C4-2B (cell line): ENCODE measurements at regions not wholly inside any gene's neighbourhood (a gene's known extent, or its start where the extent isn't known, plus 50 kb on each side); places are given as distances from the start of the nearest gene placed in this dataset.
"Not testable (repeated sequence)": the region's sequence is repeated elsewhere in the genome, so short reads cannot be mapped to it uniquely, and the experiment has no call there.

Experiments used
- H3K27ac ChIP-seq: fragments of 450-650 bp; 2 replicates; pipeline ENCODE4 v1.5.1; 2017

DNA sequence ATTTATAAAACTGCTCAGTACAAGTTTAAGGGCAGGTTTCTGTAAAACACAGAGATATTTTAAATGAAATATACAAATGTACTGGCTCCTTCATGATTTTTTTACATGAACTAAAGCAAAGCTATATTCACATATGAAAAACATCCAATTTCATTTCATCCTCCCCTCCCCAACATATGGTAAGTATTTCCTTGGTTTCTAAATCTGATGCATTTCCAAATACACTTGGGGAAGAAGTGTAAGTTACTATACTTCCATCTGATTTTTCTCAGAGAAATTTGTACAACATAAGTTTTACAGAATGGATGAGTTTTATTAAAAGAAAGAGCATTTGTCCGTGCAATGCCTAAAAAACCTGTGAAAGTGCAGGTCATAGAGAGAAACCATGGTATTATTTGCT is 109.0 kb upstream of the POMZP3 start:
- H3K27ac ChIP-seq = not testable (repeated sequence)

DNA sequence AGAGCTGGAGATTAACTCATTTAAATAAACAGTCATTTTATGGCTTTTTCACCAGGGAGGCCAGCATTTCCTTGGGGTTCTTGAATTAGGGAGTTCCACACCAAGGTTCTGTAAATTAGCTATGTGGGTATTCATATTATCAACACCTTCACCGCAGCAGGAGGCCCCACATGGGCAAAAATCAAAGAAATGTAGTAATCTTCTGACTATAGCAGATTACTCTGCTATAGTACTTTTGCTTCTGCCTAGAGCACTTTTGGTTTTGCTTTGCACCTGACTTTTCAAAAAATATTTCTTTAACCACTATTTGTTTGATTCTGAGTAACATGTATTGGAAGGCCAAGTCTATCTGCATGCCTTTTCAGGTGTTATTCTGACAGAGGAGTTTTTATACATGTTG is 108.6 kb upstream of the POMZP3 start:
- not testable (repeated sequence) for H3K27ac ChIP-seq

DNA sequence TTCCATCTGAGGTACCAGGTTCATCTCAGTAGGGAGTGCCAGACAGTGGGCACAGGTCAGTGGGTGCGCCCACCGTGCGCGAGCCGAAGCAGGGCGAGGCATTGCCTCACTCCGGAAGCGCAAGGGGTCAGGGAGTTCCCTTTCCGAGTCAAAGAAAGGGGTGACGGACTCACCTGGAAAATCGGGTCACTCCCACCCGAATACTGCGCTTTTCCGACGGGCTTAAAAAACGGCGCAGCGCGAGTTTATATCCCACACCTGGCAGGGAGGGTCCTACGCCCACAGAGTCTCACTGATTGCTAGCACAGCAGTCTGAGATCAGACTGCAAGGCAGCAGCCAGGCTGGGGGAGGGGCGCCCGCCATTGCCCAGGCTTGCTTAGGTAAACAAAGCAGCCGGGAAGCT is 101.5 kb upstream of the POMZP3 start:
- H3K27ac ChIP-seq = not testable (repeated sequence)

DNA sequence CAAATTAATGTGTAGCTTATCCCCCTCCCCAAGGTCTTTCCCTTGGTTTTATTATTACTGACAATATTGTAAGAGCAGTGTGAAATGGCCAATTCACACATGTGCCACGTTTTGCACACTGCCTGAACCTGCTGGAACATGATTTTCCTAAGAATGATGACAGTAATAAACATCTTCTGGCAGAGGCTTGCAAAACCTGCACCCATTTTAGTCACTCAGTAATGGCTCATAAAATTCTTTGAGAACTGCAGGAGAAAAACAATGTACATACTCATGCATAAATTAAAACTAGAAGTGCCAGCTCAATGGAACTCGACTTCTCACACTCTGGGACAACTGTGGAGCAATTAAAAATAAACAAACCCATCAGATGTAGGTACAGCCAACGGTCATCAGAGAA is 96.8 kb upstream of the POMZP3 start:
- not testable (repeated sequence) for H3K27ac ChIP-seq

DNA sequence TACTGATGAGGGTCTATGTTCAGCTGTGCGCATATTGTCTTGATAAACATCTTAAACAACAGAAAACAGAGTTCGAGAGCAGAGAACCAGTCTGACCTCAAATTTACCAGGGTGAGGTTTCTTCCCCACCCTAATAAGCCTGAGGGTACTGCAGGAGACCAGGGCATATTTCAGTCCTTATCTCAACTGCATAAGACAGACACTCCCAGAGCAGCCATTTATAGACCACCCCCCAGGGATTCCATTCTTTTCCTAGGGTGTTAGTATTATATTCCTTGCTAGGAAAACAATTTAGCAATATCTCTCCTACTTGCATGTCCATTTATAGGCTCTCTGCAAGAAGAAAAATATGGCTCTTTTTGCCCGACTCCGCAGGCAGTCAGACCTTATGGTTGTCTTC is 89.5 kb upstream of the POMZP3 start:
- not testable (repeated sequence) for H3K27ac ChIP-seq

DNA sequence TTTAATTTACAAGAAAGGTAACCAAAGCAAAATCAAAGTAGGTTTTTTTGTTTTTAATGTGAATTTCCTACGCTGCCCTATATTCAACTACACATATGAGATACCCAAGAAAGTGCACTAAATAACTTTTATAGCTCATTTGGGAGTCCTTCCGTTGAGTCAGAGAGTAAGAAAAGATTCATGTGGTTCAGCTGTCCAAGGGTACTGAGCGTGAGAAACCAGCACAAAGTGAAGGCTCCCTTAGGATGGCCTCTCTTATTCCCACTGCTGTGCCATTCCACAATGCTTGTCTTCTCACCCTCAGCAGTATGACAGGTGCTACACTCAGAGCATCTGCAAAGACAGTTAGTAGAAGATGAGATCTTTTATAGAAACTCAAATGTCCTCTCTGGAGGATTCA is 85.8 kb upstream of the POMZP3 start:
- not testable (repeated sequence) for H3K27ac ChIP-seq

DNA sequence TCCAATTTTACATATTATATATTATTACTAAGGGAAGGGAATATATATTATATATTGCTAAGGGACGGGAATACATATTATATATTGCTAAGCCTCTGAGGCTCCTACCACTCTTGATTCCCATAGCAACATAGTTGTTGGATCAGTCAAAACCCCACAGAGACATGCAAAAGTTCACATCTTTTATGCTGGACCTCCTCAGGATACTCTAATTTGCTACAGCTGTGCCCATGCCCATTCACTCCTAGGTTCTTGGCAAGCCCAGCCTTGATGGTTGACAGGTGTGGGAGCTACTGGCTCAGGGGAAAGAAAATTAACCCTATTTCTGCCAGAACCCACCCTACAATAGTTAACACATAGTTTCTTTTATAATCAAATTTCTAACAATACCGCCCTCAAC is 84.6 kb upstream of the POMZP3 start:
- not testable (repeated sequence) for H3K27ac ChIP-seq

DNA sequence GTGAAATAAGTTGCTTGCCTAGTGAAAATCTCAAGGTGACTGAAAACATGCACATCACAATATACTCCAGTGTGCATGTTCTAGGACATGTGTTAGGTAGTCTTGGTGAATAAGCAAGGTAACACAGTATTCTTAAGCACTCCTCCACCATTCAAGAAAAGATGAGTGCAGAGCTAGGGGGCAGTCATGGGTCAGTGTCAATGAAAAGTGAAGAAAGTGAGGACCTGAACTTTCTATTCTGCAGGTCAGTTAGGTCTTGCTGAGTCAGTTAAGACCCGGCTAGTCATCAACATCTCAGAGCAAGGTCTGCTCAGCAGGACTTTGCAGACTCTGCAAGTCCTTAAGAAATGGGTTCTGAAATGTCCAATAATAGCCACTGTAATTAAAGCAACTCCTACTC is 82.6 kb upstream of the POMZP3 start:
- not testable (repeated sequence) for H3K27ac ChIP-seq

DNA sequence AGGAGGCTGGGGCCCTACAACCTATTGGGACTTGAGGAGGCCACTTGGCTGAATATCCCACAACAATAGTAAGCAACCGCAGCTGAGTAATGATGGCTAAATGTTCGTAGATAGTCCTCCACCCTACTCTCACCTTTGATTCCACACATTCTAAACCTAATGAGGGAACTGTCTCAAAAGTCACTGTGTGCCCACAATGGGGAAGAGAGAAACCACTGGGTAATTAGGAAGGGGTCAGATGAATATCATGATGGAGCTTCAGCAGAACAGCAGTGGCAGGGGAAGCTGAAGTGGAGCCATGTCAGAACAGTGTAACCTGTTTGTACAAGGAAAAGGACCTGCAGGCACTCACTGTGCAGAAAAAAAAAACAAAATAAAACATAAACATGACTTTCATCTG is 81.4 kb upstream of the POMZP3 start:
- not testable (repeated sequence) for H3K27ac ChIP-seq

DNA sequence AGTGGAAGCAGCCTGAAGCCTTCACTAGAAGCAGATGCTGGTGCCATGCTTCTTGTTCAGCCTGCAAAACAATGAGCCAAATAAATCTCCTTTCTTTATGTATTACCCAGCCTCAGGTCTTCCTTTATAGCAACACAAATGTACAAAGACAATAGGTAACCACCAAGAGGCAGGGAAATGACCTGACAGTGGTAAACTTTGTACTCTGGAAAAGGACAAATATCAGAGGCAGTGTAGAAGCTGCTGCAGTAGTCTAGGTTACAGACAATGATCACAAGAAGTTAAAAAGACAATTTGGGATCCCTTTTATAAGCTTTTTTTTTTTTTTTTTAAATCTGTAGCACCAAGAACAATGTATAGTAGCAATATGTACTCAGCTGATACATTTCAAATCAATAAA is 76.7 kb upstream of the POMZP3 start:
- H3K27ac ChIP-seq = not testable (repeated sequence)

DNA sequence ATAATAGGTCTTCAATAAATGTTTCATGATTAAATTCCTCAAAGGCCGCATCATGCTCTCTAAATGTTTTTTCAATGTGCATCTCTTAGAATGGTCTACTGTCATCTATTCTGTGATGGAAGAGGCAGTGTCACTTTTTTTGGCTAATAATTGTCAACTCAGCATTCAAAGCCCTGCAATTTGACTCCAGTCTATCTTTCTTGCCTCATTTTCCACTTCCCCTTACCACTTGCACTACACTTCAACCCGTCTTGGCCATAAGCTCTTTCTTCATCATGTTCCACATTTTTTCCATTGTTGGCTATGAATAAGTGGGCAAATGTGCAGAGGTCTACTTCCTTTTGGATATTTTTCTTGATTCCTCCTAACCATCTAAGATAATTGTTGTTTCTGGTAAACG is 59.2 kb upstream of the POMZP3 start:
- not testable (repeated sequence) for H3K27ac ChIP-seq

DNA sequence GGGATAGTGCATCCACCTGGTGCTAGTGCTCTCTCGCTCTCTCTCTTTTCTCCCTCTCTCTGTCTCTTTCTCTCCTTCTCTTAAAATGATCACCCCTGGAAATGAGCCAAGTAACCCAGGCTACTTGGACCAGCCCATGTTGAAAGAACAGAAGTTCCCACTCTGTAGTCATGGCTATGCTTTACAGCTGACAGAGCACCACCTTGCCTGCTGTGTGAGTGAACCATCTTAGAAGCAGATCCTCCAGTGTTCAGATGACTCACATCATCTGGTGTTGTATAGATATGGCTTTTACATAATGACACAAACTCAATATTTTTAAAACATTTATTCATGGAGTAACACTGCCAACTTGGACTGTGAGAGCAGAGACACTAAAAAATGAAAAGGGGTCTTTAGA is 57.7 kb upstream of the POMZP3 start:
- not testable (repeated sequence) for H3K27ac ChIP-seq

DNA sequence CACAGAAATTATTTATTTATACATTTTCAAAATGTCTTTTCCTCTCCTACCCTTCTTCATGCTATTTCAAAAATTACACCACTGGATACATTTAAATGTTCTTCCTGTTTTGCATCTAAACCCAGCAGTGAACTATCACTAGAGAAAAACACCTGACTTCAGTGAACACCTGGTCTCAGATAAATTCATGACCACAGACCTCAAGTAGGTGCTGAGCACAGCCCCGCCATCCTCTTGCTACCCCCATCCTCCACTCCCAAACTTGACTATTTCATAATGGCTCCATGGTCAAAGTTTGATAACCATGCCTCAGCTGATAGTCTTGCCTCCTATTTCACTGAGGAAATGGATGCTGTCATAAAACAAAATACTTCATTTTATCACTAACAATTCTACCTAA is 56.6 kb upstream of the POMZP3 start:
- H3K27ac ChIP-seq = not testable (repeated sequence)

DNA sequence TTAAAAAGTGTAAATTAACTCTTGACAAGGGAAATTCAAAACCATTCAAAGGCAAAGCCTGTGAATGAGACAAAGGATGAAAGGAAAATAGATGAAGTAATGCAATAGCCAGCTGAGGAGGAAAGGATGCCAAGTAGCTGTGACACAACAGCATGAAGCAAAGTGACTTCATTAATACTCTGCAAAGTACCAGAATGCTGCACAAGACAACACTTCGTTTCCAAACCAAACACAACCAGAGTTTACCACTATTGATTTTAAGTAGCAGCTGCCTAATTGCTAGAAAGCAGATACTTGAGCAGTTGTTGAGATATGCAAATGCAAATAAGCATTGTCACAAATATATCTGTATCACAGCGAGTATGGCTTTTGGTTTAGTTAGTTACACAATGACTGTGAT is 54.7 kb upstream of the POMZP3 start:
- not testable (repeated sequence) for H3K27ac ChIP-seq

DNA sequence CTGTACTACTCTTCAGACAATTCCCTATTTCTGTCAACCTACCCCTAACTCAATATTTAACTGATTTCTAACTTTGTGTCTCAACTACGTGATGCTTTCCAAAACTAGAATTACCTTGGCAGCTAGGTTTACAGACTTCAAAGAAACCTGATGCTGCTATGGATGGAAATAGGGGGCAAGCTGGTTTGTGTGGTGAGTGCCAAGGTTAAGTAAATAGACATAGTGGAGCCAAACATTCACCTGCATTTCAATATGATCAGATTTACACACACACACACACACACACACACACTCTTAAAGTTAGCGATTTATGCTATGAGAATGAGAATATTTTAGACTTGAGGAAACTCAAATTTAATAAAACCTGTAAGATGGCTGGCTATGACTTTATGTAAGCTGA is 52.1 kb upstream of the POMZP3 start:
- H3K27ac ChIP-seq = not testable (repeated sequence)

DNA sequence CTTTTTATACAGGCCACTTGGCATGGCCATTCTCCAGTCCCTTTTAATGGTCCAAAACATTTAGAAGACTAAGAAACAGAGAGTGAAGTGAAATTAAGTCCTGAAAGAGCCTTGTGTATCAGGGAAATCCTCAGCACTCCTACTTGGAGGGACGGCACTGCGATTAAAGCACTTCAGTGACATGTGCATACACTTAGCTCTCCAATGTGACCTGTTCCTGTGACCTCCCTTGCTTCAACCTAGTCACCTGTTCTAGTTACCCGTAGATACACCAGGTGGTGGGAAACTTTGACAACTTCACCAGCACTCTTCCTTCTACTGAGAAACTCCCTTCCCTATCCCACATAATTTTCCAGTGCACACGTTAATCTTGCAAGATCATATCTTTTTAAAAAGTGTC is 51.4 kb upstream of the POMZP3 start:
- not testable (repeated sequence) for H3K27ac ChIP-seq

DNA sequence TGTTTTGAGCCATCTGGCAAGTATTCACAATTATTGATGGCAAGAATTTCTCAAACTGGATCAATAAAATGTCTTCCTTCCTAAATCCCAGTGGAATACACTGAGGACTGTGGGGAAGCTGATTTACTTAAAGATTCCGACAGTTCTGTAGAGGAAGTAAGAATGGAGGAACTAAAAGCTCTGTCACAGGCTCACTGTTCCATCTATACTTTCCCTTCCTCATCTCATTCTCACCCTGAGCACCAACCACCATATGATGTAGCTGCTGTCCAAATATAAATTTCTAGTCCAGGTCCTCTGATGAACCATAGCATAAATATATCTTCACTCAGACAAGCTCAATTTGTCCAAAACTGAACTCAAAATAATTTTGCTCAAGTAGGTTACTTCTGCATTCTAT is 49.8 kb upstream of the POMZP3 start:
- H3K27ac ChIP-seq = not testable (repeated sequence)
